GM06990 (cell line): ENCODE measurements at regions not wholly inside any gene's neighbourhood (a gene's known extent, or its start where the extent isn't known, plus 50 kb on each side); places are given as distances from the start of the nearest gene placed in this dataset.

Experiments
- DNase-seq: peaks from one replicate; pipeline ENCODE4 v3.0.0-alpha.2; 2011; ENCODE audit not compliant: insufficient read length; ENCODE audit errors: extremely low read depth
- H3K27me3 ChIP-seq: replicated peaks from 2 replicates; pipeline ENCODE4 v1.6.0; 2011; ENCODE audit warnings: low read length; ENCODE audit not compliant: control insufficient read depth, insufficient read depth
- H3K36me3 ChIP-seq: 2 replicates; pipeline ENCODE4 v1.5.1; 2011; ENCODE audit warnings: low read length; ENCODE audit not compliant: control insufficient read depth, insufficient read depth
- H3K4me3 ChIP-seq: replicated peaks from 2 replicates; pipeline ENCODE4 v1.5.1; 2011; ENCODE audit warnings: low read depth, mild to moderate bottlenecking, control low read depth, low read length
- CTCF ChIP-seq: IDR thresholded peaks from 2 replicates; pipeline ENCODE4 v1.5.1; 2011; ENCODE audit warnings: low read length, control low read depth, mild to moderate bottlenecking, inconsistent platforms; ENCODE audit not compliant: insufficient read depth, poor library complexity, severe bottlenecking

DNA sequence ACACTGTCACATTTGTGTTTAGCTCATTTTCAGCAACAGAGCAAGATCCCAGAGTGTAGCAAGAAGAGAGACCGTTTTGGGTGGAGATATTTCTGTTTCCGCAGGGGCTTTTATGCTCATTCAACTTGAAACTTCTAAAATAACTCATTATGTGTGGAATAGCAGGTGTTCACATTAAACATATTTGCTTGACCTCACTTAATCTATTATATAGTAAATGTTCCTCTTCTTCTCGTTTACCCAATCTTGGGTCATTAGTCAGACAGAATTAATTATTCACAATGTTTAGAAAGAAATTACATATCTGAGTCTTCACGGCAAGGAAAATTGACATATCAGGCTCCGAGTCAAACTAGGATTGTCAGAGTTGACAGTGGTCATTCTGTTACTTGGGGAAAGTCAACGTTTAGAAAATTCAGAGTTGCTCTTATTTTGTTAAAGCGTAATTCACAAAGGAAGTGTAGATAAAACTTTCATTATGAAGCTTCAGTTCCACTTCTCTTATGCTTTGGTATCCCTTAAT is 222.9 kb downstream of the TPRG1 start:
- peak overlapping the region; percentile 17 for H3K4me3 ChIP-seq
- H3K36me3 ChIP-seq: no peaks in the 10 kb centered on the region
- DNase-seq: peak; percentile 78
- H3K27me3 ChIP-seq: no peaks in the 10 kb centered on the region
- TF ChIP-seq CTCF: no peak

DNA sequence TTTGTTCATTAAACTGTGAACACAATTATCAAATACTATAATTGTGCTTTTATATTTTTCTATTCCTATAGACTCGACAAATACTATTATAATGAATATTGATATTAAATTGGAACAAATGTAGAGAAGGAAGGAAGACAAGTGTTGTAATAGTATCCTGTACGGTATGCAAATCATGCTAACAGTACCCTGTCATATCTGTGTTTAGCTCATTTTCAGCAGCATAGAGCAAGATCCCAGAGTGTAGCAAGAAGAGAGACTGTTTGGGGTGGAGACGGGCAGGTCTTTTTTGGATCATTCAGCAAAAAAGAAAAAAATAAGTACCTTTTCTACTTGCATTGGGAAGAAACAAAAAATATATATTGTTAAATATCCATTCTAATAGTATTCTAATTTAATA is 224.1 kb downstream of the TPRG1 start:
- no peak for TF ChIP-seq CTCF
- Histone ChIP-seq H3K27me3 (no peaks in the 10 kb centered on the region), H3K36me3 (no peaks in the 10 kb centered on the region), H3K4me3 (no peak overlapping the region)
- no peak for DNase-seq

GRCh38 chr3:189398656-189399055 is 226.9 kb downstream of the TPRG1 start:
- Histone ChIP-seq H3K4me3 (no peak overlapping the region), H3K27me3 (no peaks in the 10 kb centered on the region), H3K36me3 (no peaks in the 10 kb centered on the region)
- TF ChIP-seq CTCF: no peak
- DNase-seq: no peak

DNA sequence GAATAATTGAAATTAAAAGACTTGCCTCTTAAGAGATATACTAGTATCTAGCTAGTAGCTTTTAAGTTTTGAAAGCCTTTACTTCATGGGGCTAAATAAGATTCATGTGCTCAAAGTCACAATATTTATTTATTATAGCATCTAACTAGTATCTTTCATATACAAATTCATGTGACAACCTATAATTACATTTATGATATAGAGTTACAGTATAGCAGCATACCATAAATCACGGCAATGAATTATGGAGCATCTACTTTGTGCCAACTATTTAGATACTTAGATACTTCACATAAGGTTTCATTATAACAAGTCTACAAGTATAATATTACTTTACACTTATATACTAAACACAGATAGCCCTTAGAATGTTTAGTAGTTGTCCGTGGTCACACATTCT is 229.4 kb downstream of the TPRG1 start:
- DNase-seq: no peak
- TF ChIP-seq CTCF: no peak
- Histone ChIP-seq H3K27me3 (no peaks in the 10 kb centered on the region), H3K4me3 (no peak overlapping the region), H3K36me3 (no peaks in the 10 kb centered on the region)

GRCh38 chr3:189403194-189403593 is 228.0 kb upstream of the TP63 start:
- Histone ChIP-seq H3K27me3 (no peaks in the 10 kb centered on the region), H3K36me3 (no peaks in the 10 kb centered on the region), H3K4me3 (no peak overlapping the region)
- no peak for TF ChIP-seq CTCF
- no peak for DNase-seq

DNA sequence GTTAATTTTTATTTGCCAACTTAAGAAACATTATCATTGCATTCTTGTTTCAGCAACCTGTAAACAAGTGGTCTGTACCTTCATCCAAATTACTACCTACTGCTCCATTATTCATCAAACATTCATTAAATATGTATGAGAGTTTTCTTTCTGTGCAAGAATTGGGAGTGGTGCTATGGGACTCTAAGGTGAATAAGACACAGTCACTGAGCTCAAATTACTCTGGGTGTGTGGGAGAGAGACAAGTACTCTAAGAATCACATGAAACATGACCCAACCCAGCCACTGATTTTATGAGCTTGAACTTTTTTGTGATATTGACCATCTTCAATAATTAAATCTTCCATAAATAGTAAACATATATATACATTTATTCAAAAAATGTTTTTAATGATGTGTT is 227.2 kb upstream of the TP63 start:
- H3K36me3 ChIP-seq: no peaks in the 10 kb centered on the region
- no peak overlapping the region for H3K4me3 ChIP-seq
- no peak for TF ChIP-seq CTCF
- DNase-seq: no peak
- no peaks in the 10 kb centered on the region for H3K27me3 ChIP-seq
